ENCODE measurements at regions not wholly inside any gene's neighbourhood (a gene's known extent, or its start where the extent isn't known, plus 50 kb on each side); places are given as distances from the start of the nearest gene placed in this dataset.

DNA sequence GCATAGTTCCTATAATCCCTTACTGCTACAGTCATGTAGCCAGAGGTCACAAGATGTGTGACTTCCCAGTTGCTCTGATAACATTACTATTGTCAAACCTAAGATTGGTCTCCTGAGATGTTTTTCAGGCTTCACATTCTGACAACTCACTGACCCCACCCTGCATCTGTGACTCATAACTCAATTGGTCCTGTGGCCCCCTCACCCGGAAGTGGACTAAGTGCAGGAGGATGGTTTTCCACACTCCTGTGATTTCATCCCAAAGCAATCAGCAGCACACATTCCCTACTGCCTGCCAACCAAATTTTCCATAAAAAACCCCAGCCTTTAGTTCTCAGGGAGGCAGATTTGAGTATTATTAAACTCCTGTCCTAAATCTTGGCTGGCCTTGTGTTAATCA, 564.9 kb upstream of the ZNF385D start:
- Mint-ChIP-seq H3K4me3 (ENCODE audit: unreplicated experiment) (no peak overlapping the region), H3K9me3 (ENCODE audit: unreplicated experiment) (no peaks in the 10 kb centered on the region), H3K4me1 (ENCODE audit: unreplicated experiment) (no peaks in the 10 kb centered on the region), H3K36me3 (ENCODE audit: low read depth, unreplicated experiment) (no peaks in the 10 kb centered on the region), H3K27ac (ENCODE audit: unreplicated experiment) (no peak overlapping the region), H3K27me3 (ENCODE audit: unreplicated experiment) (no peaks in the 10 kb centered on the region)
- no peak for DNase-seq (ENCODE audit: low spot score)
- TF ChIP-seq, protein P1, sequence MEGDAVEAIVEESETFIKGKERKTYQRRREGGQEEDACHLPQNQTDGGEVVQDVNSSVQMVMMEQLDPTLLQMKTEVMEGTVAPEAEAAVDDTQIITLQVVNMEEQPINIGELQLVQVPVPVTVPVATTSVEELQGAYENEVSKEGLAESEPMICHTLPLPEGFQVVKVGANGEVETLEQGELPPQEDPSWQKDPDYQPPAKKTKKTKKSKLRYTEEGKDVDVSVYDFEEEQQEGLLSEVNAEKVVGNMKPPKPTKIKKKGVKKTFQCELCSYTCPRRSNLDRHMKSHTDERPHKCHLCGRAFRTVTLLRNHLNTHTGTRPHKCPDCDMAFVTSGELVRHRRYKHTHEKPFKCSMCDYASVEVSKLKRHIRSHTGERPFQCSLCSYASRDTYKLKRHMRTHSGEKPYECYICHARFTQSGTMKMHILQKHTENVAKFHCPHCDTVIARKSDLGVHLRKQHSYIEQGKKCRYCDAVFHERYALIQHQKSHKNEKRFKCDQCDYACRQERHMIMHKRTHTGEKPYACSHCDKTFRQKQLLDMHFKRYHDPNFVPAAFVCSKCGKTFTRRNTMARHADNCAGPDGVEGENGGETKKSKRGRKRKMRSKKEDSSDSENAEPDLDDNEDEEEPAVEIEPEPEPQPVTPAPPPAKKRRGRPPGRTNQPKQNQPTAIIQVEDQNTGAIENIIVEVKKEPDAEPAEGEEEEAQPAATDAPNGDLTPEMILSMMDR (IDR thresholded peaks at IDR 0.05; ENCODE audit: unreplicated experiment): no peak

DNA sequence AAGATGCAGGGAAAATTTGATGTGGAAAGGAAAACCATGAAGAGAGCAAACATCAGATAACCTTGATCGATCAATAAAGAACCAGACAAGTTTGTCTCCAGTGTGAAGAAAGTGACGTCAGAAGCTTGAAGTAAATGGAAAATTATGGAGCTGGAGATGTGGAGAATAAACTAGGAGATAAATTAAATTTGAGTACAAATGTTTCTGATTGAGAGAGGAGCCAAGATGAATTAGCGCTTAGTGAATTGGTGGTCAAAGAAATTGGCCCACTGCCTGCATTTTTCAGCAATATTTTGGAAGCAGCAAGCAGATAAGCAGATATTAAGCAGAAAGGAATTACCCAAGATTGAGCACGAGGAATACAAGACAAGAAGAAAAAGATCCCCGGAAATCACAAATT, 567.3 kb upstream of the ZNF385D start:
- DNase-seq (ENCODE audit: low spot score): no peak
- TF ChIP-seq, protein P1 (IDR thresholded peaks at IDR 0.05; ENCODE audit: unreplicated experiment): no peak
- Mint-ChIP-seq H3K4me1 (ENCODE audit: unreplicated experiment) (peaks cover 3% of the 10 kb centered on the region), H3K27me3 (ENCODE audit: unreplicated experiment) (no peaks in the 10 kb centered on the region), H3K36me3 (ENCODE audit: low read depth, unreplicated experiment) (no peaks in the 10 kb centered on the region), H3K4me3 (ENCODE audit: unreplicated experiment) (no peak overlapping the region), H3K27ac (ENCODE audit: unreplicated experiment) (no peak overlapping the region), H3K9me3 (ENCODE audit: unreplicated experiment) (no peaks in the 10 kb centered on the region)

DNA sequence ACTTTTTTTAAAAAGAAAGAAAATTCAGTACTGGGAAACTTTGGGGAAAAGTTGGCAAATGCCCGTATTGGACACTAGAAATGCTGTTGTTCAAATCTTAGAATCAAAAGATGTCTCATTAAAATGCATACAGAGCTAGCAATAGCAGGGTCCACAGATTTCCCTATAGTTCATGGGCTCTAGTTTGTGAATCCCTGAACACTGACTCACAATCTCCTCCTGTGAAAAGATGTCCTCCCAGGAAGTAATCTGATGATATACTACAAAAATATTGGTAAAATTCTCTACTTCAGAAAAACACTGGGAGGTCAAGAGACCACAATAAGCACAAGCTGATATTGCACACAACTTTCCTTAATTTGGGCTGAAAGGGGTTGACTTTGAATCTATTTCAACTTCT, 568.4 kb upstream of the ZNF385D start:
- TF ChIP-seq, protein P1 (IDR thresholded peaks at IDR 0.05; ENCODE audit: unreplicated experiment): no peak
- H3K9me3 Mint-ChIP-seq (ENCODE audit: unreplicated experiment): no peaks in the 10 kb centered on the region
- no peaks in the 10 kb centered on the region for H3K27me3 Mint-ChIP-seq (ENCODE audit: unreplicated experiment)
- peaks cover 3% of the 10 kb centered on the region for H3K4me1 Mint-ChIP-seq (ENCODE audit: unreplicated experiment)
- no peak for DNase-seq (ENCODE audit: low spot score)
- no peak overlapping the region for H3K4me3 Mint-ChIP-seq (ENCODE audit: unreplicated experiment)
- H3K36me3 Mint-ChIP-seq (ENCODE audit: low read depth, unreplicated experiment): no peaks in the 10 kb centered on the region
- no peak overlapping the region for H3K27ac Mint-ChIP-seq (ENCODE audit: unreplicated experiment)

DNA sequence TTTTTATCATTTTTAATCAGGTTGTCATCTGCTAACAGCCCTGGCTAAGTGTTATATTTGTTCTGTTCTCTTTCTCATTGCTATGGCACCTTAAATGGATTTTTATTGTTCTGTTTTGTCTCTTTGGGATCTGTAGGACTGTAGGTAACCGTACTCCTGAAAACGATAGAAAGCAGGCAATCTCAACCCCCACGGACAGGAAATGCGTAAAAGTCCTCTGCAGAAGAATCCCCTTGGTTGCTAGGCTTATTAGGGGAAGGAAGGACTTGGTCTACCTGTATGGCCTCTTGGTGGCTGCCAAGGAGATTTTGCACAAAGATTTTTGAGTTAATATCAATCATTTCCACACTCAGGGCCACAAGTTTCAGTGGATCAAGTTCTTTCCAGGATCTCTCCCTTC, 571.9 kb upstream of the ZNF385D start:
- TF ChIP-seq, protein P1 (IDR thresholded peaks at IDR 0.05; ENCODE audit: unreplicated experiment): no peak
- no peak overlapping the region for H3K4me3 Mint-ChIP-seq (ENCODE audit: unreplicated experiment)
- no peaks in the 10 kb centered on the region for H3K36me3 Mint-ChIP-seq (ENCODE audit: low read depth, unreplicated experiment)
- peaks cover 3% of the 10 kb centered on the region for H3K4me1 Mint-ChIP-seq (ENCODE audit: unreplicated experiment)
- H3K27ac Mint-ChIP-seq (ENCODE audit: unreplicated experiment): no peak overlapping the region
- DNase-seq (ENCODE audit: low spot score): no peak
- H3K27me3 Mint-ChIP-seq (ENCODE audit: unreplicated experiment): no peaks in the 10 kb centered on the region
- no peaks in the 10 kb centered on the region for H3K9me3 Mint-ChIP-seq (ENCODE audit: unreplicated experiment)

DNA sequence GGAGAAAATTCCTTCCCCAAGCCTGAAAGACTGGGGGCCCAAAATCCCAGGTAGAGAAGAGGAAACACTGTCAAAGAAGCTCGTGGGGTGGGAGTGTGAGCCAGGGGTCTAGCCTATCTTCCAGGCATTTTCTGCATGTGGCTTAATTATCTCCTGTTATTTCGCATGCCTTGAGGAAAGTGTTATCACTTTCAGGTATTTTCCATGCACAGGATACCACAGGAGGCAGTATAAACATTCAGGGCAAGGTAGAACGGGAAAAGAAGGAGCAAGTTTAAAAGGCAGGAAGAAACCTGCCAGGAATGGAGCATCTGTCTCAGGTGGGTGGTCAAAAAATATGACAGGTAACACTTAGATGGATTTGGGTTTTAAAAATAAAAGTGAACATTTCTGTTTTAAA, 575.3 kb upstream of the ZNF385D start:
- Mint-ChIP-seq H3K27ac (ENCODE audit: unreplicated experiment) (no peak overlapping the region), H3K9me3 (ENCODE audit: unreplicated experiment) (no peaks in the 10 kb centered on the region), H3K36me3 (ENCODE audit: low read depth, unreplicated experiment) (no peaks in the 10 kb centered on the region), H3K4me1 (ENCODE audit: unreplicated experiment) (peaks cover 3% of the 10 kb centered on the region), H3K4me3 (ENCODE audit: unreplicated experiment) (no peak overlapping the region), H3K27me3 (ENCODE audit: unreplicated experiment) (no peaks in the 10 kb centered on the region)
- TF ChIP-seq, protein P1 (IDR thresholded peaks at IDR 0.05; ENCODE audit: unreplicated experiment): no peak
- no peak for DNase-seq (ENCODE audit: low spot score)

Data from endothelial cell (in vitro differentiated cells).